HG03095 (cell line): ENCODE measurements at regions not wholly inside any gene's neighbourhood (a gene's known extent, or its start where the extent isn't known, plus 50 kb on each side); places are given as distances from the start of the nearest gene placed in this dataset.

Source experiments
- ATAC-seq: cut with Tn5 transposase; IDR thresholded peaks from one replicate; pipeline ENCODE4 v1.9.1; 2021; ENCODE audit warnings: moderate library complexity; ENCODE audit not compliant: unreplicated experiment

DNA sequence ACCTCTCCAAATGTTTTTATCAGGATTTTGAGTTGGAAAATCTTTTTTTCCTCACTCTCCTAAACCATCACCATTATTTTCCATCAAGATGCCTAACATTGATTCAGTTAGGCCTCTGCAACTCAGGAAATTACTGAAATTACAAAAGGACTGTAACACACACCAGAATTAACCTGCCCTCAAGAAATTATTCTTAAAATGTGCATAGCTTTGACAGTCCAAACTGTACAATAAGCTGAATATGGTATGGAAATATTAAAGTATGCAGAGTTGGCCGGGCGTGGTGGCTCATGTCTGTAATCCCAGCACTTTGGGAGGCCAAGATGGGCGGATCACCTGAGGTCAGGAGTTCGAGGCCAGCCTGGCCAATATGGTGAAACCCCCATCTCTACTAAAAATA, 50.2 kb upstream of the PHLPP1 start:
- no peak for ATAC-seq
